NCI-H1105 treated with DMSO at 0.1 percent for 48 hours (cell line): ENCODE measurements at regions not wholly inside any gene's neighbourhood (a gene's known extent, or its start where the extent isn't known, plus 50 kb on each side); places are given as distances from the start of the nearest gene placed in this dataset.
"Not testable (repeated sequence)": the region's sequence is repeated elsewhere in the genome, so short reads cannot be mapped to it uniquely, and the experiment has no call there.

Experiments used
- DNase-seq: peaks from one replicate; lab custom pipeline; 2025; lab: John Stamatoyannopoulos, UW

- DNase-seq, result no peak
Measured at GRCh38 chr11:42768576-42768975, 543.2 kb upstream of the API5 start.

- DNase-seq, result peak; percentile 40
Measured at GRCh38 chr11:42770444-42771065, 541.2 kb upstream of the API5 start.

GRCh38 chr11:42772886-42773285 lies 538.9 kb upstream of the API5 start:
- no peak for DNase-seq

GRCh38 chr11:42773729-42774128 lies 538.1 kb upstream of the API5 start:
- no peak for DNase-seq

- DNase-seq, result no peak
Measured at GRCh38 chr11:42774567-42774966, 537.2 kb upstream of the API5 start.

GRCh38 chr11:42777776-42778175 lies 534.0 kb upstream of the API5 start:
- DNase-seq, result no peak

- peak; percentile 44 for DNase-seq
Measured at GRCh38 chr11:42778193-42778592, 533.6 kb upstream of the API5 start.

- no peak for DNase-seq
Measured at GRCh38 chr11:42779555-42779954, 532.2 kb upstream of the API5 start.

GRCh38 chr11:42786981-42787380 lies 524.8 kb upstream of the API5 start:
- no peak for DNase-seq

- DNase-seq, result not testable (repeated sequence)
Measured at GRCh38 chr11:42795483-42795882, 516.3 kb upstream of the API5 start.

GRCh38 chr11:42800041-42800440 lies 511.8 kb upstream of the API5 start:
- DNase-seq, result no peak

GRCh38 chr11:42802201-42802899 lies 509.4 kb upstream of the API5 start:
- no peak for DNase-seq

- DNase-seq, result peak; percentile 65
Measured at GRCh38 chr11:42806191-42806590, 505.6 kb upstream of the API5 start.

GRCh38 chr11:42812361-42812760 lies 499.4 kb upstream of the API5 start:
- no peak for DNase-seq

- no peak for DNase-seq
Measured at GRCh38 chr11:42812960-42813359, 498.8 kb upstream of the API5 start.

GRCh38 chr11:42816471-42816870 lies 495.3 kb upstream of the API5 start:
- no peak for DNase-seq

GRCh38 chr11:42819126-42819525 lies 492.7 kb upstream of the API5 start:
- DNase-seq, result no peak

GRCh38 chr11:42822188-42822587 lies 489.6 kb upstream of the API5 start:
- DNase-seq, result not testable (repeated sequence)

- DNase-seq, result no peak
Measured at GRCh38 chr11:42823546-42823945, 488.2 kb upstream of the API5 start.

- no peak for DNase-seq
Measured at GRCh38 chr11:42824067-42824466, 487.7 kb upstream of the API5 start.

GRCh38 chr11:42825598-42825997 lies 486.2 kb upstream of the API5 start:
- DNase-seq, result no peak

GRCh38 chr11:42827845-42828244 lies 484.0 kb upstream of the API5 start:
- no peak for DNase-seq

- DNase-seq, result no peak
Measured at GRCh38 chr11:42837994-42838393, 473.8 kb upstream of the API5 start.
